22Rv1 (cell line): ENCODE measurements at regions not wholly inside any gene's neighbourhood (a gene's known extent, or its start where the extent isn't known, plus 50 kb on each side); places are given as distances from the start of the nearest gene placed in this dataset.

ENCODE experiments used
- ZFX ChIP-seq: fragments of 450-650 bp; IDR thresholded peaks from 2 replicates; pipeline ENCODE4 v1.6.1; 2017; ENCODE audit warnings: antibody characterized with exemption, borderline replicate concordance
- TF ChIP-seq, protein P1 (sequence below): fragments of 450-650 bp; IDR thresholded peaks from 2 replicates; pipeline ENCODE4 v1.5.1; 2017; ENCODE audit warnings: mild to moderate bottlenecking

GRCh38 chr9:86550401-86550800 is 196.2 kb upstream of the TUT7 start:
- TF ChIP-seq, protein P1, sequence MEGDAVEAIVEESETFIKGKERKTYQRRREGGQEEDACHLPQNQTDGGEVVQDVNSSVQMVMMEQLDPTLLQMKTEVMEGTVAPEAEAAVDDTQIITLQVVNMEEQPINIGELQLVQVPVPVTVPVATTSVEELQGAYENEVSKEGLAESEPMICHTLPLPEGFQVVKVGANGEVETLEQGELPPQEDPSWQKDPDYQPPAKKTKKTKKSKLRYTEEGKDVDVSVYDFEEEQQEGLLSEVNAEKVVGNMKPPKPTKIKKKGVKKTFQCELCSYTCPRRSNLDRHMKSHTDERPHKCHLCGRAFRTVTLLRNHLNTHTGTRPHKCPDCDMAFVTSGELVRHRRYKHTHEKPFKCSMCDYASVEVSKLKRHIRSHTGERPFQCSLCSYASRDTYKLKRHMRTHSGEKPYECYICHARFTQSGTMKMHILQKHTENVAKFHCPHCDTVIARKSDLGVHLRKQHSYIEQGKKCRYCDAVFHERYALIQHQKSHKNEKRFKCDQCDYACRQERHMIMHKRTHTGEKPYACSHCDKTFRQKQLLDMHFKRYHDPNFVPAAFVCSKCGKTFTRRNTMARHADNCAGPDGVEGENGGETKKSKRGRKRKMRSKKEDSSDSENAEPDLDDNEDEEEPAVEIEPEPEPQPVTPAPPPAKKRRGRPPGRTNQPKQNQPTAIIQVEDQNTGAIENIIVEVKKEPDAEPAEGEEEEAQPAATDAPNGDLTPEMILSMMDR, result no peak
- TF ChIP-seq ZFX, result no peak
